Liver (tissue), 3 donors: ENCODE measurements at regions not wholly inside any gene's neighbourhood (a gene's known extent, or its start where the extent isn't known, plus 50 kb on each side); places are given as distances from the start of the nearest gene placed in this dataset.

ENCODE experiments used
- SP1 ChIP-seq: IDR thresholded peaks from 2 replicates; pipeline ENCODE4 v1.6.1; 2018; ENCODE audit warnings: antibody characterized with exemption, mild to moderate bottlenecking
- TF ChIP-seq, protein P1 (sequence below): fragments of 150-350 bp; IDR thresholded peaks from 2 replicates; pipeline ENCODE4 v1.5.1; 2017; ENCODE audit warnings: improper control_type of control experiment, low read depth, low read length; ENCODE audit not compliant: missing input control
- donor health status: healthy.
- donor health status: healthy.

DNA sequence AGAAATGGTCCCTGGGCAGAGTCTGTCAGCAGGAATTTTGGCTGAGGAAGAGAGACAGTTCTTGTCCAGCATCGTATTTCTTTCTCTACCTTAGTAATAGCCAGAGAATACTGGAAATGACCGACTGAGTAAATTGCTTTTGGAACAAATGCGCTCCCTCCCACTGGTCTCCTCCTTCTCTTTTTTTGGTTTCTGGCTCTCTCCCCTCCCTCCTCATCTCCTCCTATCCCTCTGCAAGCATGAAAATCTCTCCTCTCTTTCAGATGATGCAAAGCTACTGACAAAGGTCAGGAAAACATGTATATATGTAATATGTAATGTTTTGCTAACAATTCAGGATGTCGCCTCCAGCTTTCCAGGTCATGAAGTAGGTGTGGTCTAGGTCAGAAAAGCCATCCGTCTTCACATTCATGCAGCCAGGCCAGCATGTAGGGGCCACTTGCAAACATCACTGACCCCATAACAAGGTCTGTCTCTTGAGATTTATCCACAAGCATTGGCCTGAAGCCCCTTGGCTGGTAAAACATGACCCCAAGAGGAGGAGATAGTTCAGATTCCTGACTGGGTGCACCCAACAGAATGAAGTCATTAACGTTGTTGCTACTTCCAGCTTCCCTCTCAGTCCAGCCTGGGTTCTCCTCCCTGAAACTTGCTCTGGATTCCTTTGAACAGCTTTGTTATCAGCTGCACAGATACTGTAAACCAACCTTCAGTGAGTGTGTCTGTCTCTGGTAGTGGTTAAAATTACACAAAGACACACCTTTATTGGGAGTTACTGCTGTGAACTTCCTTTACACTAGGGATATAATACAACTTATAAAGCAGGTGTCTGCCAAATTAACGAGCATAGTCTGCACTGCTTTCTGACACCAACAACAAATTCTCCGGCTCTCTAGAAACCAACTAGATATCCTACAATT, 864.4 kb upstream of the KLHL29 start:
- TF ChIP-seq SP1 = no peak
- TF ChIP-seq, protein P1, sequence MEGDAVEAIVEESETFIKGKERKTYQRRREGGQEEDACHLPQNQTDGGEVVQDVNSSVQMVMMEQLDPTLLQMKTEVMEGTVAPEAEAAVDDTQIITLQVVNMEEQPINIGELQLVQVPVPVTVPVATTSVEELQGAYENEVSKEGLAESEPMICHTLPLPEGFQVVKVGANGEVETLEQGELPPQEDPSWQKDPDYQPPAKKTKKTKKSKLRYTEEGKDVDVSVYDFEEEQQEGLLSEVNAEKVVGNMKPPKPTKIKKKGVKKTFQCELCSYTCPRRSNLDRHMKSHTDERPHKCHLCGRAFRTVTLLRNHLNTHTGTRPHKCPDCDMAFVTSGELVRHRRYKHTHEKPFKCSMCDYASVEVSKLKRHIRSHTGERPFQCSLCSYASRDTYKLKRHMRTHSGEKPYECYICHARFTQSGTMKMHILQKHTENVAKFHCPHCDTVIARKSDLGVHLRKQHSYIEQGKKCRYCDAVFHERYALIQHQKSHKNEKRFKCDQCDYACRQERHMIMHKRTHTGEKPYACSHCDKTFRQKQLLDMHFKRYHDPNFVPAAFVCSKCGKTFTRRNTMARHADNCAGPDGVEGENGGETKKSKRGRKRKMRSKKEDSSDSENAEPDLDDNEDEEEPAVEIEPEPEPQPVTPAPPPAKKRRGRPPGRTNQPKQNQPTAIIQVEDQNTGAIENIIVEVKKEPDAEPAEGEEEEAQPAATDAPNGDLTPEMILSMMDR = no peak
